RPMI8226 (cell line): ENCODE measurements at regions not wholly inside any gene's neighbourhood (a gene's known extent, or its start where the extent isn't known, plus 50 kb on each side); places are given as distances from the start of the nearest gene placed in this dataset.
"Not testable (repeated sequence)": the region's sequence is repeated elsewhere in the genome, so short reads cannot be mapped to it uniquely, and the experiment has no call there.

Experiments used
- DNase-seq: peaks from one replicate; pipeline ENCODE4 v3.0.0-alpha.2; 2015

DNA sequence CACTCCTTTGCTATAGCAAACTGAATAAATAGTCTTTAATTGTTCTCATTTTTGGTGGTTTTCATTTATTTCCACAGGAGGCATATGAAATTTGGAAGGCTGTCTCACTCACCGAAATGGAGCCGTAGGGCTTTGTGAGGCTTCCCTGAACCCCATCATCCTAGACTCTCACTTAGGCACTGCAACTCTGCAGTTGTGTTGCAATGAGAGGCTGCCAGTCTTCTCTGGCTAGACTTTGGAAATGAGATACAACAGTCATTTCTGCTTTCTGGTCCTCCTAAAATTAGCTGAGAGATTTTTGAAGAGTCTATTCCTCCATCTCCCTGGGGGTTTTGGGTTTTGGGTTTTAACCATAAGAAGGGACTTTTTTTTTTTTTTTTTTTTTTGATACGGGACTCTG, 146.5 kb downstream of the SH3BGRL start:
- no peak for DNase-seq

DNA sequence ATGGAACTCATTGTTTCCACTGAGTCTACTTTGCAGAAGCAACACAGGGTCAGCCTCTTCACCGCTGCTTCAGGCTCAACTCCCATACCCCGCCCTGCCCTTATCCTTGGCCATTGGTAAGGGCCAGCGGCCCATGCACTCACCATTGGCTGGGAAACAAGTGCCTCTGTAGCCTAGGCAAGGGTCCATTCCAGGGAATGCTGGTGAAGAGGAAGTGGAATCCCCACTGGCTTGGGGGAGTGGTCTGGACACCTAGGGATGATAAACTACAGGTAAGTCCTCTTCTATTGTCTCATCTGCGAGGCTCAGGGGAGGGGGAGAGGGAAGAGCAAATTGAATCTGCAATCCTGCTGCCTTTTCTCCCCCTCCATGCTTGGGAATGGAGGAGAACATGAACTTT, 153.1 kb downstream of the SH3BGRL start:
- no peak for DNase-seq

DNA sequence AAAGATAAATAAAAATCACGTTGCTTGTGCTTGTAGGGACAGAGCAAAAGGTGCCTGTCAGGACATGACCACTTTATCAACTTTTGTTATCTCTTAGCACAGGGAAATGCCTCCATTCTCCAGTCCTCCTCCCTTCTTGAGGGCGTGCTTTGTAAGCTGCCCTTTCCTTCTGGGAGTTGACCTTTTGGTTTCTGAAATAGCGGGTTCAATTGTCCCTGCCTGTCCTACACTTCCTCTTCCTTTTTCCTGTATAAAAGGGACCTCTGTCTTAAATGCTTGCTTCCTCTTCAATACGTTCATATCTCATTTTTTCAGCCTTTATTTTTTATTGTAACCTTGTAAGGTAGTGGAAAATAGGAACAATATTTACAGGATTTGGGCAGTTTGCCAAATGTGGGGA, 153.5 kb downstream of the SH3BGRL start:
- no peak for DNase-seq

DNA sequence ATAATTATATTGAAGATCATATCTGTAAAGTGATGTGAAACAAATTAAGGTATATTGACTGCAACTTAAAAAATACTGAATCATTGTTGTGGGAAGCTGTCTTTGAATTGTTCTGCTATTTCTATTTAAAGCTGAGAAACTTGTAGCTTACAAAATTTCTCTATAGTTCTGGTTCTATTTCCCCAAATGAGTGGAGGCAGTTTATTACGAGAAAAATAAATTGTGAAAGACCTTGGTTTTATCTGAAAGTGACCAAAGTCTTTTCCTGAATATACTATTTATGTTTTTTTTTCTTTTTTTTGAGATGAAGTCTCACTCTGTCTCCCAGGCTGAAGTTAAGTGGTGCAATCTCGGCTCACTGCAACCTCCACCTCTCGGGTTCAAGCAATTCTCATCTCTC, 165.4 kb downstream of the SH3BGRL start:
- no peak for DNase-seq

DNA sequence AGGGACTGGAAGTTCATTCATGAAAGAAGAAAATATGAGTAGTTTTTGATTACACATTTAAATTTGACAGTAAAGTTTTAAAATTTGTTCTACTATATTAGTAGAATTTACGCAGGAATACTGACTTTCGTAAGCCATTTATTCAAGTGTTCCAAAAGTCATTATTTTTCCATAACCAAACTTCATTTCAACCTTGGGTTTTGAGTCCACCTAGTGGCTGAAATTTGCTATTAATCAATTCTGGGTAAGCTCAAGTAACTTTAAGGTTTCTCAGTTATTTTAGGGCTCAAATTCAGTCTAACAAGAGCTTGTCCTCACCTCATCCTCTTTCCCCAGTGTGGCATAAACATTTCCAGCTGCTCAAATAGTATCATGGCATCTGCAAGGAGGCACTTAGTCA, 175.4 kb downstream of the SH3BGRL start:
- DNase-seq = peak; percentile 12

DNA sequence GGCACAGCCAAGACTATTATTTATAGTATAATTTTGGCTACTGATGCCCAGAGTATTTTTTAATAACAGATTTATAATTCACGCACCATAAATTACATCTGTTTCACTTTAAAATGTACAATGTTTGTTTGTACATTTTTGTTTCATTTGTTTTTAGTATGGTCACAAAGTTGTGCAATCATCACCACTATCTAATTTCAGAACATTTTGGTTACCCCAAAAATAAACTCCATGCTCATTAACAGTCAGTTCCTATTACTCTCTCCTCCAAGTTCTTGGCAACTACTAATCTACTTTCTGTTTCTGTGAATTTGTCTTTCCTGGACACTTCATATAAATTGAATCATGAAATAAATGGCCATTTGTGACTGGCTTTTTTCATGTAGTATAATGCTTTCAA, 176.7 kb downstream of the SH3BGRL start:
- no peak for DNase-seq

DNA sequence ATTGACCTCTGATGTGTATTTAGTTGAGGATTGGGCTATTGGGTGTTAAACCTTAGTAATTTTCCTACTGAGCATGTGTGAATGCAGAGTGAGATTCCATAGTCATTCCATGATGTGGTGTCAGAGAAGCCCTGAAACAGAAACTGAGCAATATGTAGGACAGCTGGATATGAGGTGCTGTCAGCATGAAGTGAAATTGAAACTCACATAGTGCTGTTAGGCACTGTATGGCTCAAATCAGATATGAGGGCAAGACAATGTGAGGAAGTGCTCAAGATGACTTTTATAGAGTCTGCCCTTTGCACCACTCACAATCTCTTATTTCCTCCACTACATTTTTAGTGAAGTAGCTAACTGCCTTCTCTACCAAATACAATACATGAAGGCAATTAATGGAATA, 188.3 kb downstream of the SH3BGRL start:
- no peak for DNase-seq

DNA sequence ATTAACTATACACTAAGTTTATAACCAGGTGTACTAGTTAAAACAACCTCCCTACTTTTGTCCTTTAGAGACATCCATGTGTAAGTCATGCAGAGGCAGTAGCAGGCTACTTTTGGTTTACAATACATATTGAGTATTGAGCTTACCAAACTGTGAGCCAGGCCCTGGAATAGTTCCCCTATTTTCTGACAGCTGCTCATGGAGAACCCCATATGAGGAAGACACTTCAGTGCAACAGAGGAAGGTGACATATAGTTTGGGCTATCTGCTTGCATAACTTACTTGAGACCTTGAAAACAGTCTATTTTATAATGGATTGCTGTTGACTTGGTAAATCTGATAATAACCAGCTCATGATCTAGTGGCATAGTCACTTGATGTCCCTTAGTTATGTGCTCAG, 190.5 kb downstream of the SH3BGRL start:
- DNase-seq = no peak

DNA sequence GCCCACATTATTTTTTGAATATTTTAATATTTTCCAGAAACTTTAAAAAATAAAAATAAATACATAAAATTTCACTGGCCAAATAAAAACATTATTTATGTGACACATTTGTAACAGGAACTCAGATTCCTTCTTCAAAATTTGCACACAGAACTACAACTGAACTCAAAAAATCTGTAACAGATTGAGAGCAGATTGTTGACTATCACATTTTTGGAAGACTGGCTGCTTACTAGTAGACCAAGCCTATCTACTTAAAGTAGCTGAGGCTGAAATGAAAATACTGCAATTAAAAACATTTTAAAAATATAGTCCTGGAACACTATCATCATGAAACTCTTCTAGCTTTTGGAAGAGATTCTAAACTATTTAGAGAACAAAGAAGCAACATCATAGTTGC, 203.9 kb downstream of the SH3BGRL start:
- DNase-seq = no peak

DNA sequence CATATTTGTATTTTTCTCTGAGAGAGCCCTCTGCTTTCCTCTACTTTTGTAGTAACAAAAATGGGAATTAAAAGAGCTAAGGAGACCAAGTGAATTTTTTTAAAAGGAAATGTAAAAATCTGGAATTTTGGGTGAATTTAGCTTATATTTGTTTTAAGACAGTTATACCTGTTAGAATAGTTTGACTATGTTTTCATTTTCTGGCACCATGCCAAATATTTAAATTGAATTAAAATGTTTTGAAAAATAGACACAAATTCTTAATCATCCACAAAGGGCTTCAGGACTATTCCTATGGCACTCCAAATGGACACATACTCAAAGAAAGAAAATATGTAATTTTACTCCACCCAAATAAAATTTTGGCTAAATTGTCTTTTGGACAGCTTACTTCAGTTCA, 209.6 kb downstream of the SH3BGRL start:
- DNase-seq = no peak

DNA sequence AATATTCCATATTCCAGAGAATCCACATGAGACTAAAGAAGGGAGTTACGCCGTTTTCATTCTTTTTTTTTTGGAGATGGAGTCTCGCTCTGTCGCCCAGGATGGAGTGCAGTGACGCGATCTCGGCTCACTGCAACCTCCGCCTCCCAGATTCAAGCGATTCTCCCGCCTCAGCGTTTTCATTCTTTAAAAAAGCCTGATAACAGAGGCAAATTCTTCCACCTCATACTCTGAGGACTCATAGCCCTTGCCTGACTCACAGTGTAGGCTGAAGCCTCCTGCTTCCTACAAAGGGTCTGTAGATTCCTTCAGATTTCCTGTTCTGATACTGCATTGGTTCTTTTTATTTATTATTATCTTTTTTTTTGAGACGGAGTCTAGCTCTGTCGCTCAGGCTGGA, 210.5 kb downstream of the SH3BGRL start:
- DNase-seq = no peak

DNA sequence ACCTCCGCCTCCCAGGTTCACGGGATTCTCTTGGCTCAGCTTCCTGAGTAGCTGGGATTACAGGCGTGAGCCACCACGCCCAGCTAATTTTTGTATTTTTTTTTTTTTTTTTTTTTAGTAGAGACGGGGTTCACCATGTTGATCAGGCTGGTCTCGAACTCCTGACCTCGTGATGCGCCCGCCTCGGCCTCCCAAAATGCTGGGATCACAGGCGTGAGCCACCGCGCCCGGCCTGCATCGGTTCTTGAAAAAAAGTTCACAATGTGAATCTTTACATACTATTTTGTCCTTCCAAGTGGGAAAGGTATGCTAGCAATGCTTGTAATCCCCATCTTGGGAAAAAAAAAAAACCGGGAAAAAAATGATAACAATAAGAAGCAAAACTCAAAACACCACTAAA, 211.0 kb downstream of the SH3BGRL start:
- not testable (repeated sequence) for DNase-seq

DNA sequence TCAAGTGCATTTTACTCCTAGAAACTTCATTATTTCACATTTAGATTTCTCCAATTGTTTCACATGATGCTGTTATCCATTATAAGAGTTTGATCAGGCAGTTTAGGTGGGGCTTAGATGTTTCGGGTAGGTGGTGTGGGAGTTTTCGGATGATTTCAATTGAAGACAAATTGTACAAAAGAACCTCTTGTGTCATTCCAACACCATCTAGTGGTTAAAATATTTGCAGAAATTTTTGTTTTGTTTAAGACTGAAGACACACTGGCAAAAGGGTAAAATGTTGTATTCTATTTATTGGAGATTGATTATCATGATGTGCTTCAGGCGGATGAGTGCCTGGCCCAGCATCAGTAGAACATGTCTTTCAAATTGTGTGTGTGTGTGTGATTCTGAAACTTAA, 212.7 kb downstream of the SH3BGRL start:
- peak; percentile 2 for DNase-seq
